Germinal center (tissue), 1 donor: ENCODE measurements at regions not wholly inside any gene's neighbourhood (a gene's known extent, or its start where the extent isn't known, plus 50 kb on each side); places are given as distances from the start of the nearest gene placed in this dataset.
"Not testable (repeated sequence)": the region's sequence is repeated elsewhere in the genome, so short reads cannot be mapped to it uniquely, and the experiment has no call there.

Experiments used
- DNase-seq: peaks from one replicate; pipeline ENCODE4 v3.0.0; 2012; ENCODE audit warnings: mixed read lengths, low spot score

GRCh38 chr4:19158107-19158809 is 1093.4 kb upstream of the SLIT2 start:
- no peak for DNase-seq

DNA sequence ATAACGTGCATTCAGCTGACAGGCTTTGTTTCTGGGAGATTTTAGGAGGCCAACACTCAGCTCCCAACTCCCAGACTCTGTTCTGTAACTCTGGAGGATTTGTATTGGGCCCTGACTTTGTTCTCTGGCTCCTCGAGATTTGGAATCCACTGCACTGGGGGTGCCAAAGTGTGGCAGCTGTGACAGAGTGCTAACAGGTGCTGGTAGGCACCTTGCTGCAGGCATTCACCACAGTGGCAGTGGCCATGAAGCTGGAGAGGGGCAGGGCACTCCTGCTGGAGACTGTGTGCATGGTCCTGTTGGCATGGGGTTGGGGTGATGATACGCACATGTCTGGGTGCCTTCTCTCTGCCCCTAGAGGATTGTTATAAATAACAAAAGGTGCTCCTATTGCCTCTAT is 1094.9 kb upstream of the SLIT2 start:
- DNase-seq, result no peak

DNA sequence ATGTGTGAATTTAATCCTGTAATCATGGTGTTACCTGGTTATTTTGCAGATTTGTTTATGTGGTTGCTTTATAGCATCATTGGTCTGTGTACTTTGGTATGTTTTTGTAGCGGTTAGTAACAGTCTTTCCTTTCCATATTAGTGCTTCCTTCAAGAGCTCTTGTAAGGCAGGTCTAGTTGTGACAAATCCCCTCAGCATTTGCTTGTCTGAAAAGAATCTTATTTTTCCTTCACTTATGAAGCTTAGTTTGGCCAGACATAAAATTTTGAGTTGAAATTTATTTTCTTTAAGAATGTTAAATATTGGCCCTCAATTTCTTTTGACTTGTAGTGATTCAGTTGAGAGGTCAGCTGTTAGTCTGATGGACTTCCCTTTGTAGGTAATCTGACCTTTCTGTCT is 1096.1 kb upstream of the SLIT2 start:
- no peak for DNase-seq

- not testable (repeated sequence) for DNase-seq
Observed at GRCh38 chr4:19154267-19154666, 1097.4 kb upstream of the SLIT2 start.

DNA sequence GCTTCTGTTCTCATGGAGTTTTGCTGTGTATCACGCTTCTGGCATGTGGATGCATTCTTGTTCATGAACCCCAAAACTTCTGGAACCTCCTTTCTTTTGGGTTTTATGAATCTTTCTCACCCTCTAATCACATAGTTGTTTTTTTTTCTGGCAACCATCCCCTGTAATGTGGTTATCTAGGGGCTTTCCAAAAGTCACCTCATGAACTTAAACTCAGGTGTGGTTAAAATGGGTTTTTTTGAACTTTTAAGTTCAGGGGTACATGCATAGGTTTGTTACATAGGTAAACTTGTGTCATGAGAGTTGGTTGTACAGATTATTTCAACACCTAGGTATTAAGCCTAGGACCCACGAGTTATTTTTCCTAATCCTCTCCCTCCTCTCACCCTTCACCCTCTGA is 1099.4 kb upstream of the SLIT2 start:
- DNase-seq, result no peak

DNA sequence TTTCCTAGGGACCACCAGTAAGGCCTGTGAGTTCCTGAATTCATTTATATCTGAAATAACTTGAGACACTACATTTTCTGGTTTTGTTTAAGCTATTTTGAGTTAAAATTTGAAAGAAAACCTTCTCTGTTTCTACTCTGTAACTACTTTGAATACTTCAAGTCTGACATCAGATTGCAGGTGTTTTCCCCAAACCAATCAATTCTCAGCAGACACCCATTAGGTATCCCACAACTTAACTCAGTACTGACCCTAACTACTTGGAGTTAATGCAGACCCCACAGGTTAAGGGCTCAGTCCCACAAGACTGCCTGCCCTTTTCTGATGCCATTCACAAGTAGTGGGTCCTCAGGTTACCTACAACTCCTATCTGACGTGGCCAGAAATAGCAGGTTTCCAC is 1100.0 kb upstream of the SLIT2 start:
- DNase-seq, result no peak

- DNase-seq, result no peak
Observed at GRCh38 chr4:19146038-19146437, 1105.7 kb upstream of the SLIT2 start.

- no peak for DNase-seq
Observed at GRCh38 chr4:19135895-19136633, 1114.5 kb upstream of the LCORL start.

DNA sequence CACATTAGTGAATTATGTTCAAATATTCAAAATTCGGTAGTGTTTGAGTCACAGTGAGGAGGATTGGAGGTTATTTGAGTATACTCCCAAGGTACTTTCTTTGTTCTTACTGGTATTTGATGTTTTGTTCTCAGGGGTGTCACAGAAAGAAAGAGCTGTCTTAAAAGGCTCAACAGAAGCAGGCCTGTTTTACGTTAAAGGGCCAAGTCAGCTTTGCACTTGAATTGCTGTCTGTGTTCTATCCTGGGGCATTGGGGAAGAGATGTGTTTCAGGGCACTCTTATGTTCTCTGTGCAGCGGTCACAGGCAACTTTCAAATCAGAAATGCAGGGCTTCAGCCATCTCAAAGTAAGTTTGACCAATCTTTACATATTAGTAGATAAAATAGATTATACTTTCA is 1113.1 kb upstream of the LCORL start:
- DNase-seq, result no peak

DNA sequence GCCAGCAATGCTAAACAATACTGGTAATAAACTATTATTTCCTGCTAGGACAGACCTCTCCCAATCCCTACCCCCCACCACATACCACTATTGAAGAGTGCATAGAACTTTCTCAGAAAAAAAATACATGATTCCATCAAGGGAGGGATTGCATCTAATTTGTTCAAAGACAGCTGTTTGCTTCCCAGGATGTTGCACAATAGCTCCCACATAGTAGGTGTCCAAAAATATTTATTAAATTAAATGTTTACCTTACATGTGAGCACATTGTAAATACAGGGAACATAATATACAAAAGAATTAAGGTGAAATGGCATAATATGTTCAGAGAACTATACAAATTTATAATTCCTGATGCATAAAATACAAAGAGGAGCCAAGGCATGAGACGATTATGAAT is 1111.8 kb upstream of the LCORL start:
- DNase-seq, result no peak

DNA sequence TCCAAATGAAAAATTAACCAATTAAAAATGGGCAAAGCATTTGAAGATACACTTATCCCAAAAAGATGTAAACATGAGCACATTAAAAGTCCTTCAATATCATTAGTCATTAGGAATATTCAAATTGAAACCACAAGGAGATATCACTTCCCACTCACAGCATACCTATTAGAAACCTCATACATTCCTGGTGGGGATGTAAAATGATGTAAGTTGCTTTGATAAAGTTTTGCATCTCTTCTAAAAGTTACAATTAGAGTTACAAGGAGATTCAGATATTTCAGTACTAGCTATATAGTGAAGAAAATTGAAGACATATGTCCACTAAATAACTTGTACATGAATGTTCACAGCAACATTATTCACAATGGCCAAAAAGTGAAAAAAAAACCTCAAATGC is 1109.3 kb upstream of the LCORL start:
- DNase-seq, result no peak

DNA sequence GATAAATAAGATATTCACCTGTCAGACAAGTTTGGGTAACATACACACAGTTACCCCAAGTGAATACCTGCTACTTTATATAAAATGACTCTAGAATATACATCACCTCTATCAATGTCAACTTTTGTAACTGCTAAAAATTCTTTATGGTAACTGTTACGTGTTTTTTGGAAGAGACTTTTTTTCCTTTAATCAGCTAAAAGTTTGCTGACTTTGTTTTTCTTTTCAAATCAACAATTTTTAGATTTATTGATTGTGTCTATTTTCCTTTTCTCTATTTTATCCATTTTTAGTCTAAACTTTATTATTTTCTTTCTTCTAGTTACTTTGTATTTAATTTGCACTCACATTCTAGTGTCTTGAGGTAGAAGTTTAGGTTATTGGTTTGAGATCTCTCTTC is 1106.6 kb upstream of the LCORL start:
- DNase-seq, result no peak

GRCh38 chr4:19126903-19127302 is 1105.3 kb upstream of the LCORL start:
- no peak for DNase-seq

DNA sequence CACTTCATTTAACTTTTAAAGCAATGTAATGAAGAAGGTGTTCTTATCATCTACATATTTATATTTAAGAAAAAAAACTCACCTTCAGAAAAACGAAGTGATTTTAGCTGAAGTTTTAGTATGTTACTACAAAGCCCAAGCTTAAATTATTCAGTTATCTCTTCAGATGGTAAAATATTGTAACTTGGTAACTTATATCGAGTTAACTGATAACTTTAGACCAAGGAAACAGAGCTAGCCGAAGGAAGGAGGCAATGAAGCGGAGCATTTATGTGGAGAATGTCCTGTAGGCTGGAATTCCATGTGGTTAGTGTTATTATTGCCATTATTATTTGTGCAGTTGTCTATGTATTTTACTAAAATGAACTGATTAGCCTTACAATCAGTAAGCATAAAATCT is 1102.1 kb upstream of the LCORL start:
- no peak for DNase-seq

GRCh38 chr4:19119904-19120560 is 1098.5 kb upstream of the LCORL start:
- no peak for DNase-seq

DNA sequence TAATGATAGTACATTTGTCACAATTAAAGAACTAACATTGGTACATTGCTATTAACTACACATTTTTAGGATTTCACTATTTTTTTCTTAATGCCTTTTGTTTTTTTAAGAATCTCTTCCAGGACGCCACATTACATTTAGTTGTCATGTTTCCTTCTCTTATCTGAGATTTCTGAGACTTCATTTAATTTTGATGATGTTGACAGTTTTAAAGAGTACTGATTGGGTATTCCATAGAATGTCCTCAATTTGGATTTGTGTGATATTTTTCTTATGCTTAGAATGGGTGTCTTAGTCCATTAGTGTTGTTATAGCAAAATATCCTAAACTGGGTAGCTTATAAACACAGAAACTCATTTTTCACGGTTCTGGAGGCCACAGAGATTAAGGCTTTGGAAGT is 1095.5 kb upstream of the LCORL start:
- DNase-seq, result no peak

DNA sequence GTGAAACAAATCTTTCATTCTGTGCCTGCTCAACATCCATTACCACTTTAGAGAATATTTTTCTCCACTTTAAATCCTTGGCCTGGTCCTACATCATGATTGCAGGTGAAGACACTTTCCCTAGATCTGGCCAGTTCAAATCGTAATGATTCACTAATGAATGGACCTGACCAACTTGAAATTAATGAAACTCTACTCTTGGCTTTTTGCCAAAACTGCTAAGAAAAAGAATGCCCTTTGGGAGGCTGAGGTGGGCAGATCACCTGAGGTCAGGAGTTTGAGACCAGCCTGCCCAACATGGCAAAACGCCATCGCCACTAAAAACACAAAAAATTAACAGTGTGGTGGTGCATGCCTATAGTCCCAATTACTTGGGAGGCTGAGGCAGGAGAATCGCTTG is 1082.6 kb upstream of the LCORL start:
- DNase-seq, result no peak

GRCh38 chr4:19095491-19096046 is 1074.0 kb upstream of the LCORL start:
- DNase-seq, result no peak

- no peak for DNase-seq
Observed at GRCh38 chr4:19093951-19094350, 1072.4 kb upstream of the LCORL start.

GRCh38 chr4:19092797-19093196 is 1071.2 kb upstream of the LCORL start:
- no peak for DNase-seq

DNA sequence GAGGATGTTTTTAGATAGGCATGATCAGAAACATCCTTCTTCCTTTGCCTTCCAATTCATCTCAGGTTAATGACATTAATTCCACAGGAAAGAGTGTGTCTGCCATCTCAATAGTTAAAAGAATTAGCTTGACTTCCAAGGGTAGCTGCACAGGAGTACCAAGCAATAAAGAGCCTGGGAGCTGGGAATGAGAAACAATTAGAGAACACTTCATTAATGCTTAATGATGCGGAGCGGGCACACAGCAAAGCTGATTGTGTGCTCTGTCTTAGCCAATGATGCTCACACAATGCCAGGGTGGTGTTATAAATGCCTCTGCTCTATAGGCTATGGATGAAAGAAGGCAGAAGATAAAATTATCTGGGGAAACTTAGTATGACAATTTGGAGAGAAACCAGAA is 1052.5 kb upstream of the LCORL start:
- no peak for DNase-seq

GRCh38 chr4:19063662-19064061 is 1042.1 kb upstream of the LCORL start:
- DNase-seq, result no peak

GRCh38 chr4:19054916-19055315 is 1033.4 kb upstream of the LCORL start:
- no peak for DNase-seq
